ENCODE measurements at regions not wholly inside any gene's neighbourhood (a gene's known extent, or its start where the extent isn't known, plus 50 kb on each side); places are given as distances from the start of the nearest gene placed in this dataset.

DNA sequence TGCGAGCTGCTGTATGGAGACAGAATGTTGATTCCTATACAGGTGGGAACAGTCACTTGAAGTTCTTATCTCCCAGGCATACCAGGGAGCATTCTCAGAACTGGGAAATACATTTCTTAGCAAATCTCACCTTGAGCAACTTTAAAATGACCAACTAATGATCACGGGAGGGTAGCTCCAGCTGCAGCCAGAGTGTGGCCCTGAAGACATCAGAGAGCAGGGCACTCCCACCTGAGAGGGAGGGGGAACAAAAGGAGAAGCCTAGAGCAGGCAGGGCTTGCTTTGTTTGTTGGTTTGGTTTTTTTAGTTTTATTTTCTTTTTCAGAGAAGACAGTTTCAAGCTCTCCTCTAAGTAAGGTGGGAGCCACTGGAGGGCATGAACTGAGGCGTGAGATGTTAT, 101.1 kb downstream of the OTX2 start:
- TF ChIP-seq, protein P1, sequence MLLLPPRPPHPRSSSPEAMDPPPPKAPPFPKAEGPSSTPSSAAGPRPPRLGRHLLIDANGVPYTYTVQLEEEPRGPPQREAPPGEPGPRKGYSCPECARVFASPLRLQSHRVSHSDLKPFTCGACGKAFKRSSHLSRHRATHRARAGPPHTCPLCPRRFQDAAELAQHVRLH (tag by site-specific recombination; IDR thresholded peaks at IDR 0.05): no peak
- TF ChIP-seq, protein P2, sequence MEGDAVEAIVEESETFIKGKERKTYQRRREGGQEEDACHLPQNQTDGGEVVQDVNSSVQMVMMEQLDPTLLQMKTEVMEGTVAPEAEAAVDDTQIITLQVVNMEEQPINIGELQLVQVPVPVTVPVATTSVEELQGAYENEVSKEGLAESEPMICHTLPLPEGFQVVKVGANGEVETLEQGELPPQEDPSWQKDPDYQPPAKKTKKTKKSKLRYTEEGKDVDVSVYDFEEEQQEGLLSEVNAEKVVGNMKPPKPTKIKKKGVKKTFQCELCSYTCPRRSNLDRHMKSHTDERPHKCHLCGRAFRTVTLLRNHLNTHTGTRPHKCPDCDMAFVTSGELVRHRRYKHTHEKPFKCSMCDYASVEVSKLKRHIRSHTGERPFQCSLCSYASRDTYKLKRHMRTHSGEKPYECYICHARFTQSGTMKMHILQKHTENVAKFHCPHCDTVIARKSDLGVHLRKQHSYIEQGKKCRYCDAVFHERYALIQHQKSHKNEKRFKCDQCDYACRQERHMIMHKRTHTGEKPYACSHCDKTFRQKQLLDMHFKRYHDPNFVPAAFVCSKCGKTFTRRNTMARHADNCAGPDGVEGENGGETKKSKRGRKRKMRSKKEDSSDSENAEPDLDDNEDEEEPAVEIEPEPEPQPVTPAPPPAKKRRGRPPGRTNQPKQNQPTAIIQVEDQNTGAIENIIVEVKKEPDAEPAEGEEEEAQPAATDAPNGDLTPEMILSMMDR (tag by site-specific recombination; IDR thresholded peaks at IDR 0.05): no peak
- no peak for TF ChIP-seq ZNF10 (tag by site-specific recombination; IDR thresholded peaks at IDR 0.05)
- no peak for TF ChIP-seq ZNF423 (tag by site-specific recombination; IDR thresholded peaks at IDR 0.05)
- no peak for TF ChIP-seq ZNF501 (tag by site-specific recombination; IDR thresholded peaks at IDR 0.05)
- no peak for TF ChIP-seq ZNF776 (tag by site-specific recombination; IDR thresholded peaks at IDR 0.05; ENCODE audit: borderline replicate concordance)
- TF ChIP-seq ZNF202 (tag by site-specific recombination; IDR thresholded peaks at IDR 0.05; ENCODE audit: borderline replicate concordance): no peak
- TF ChIP-seq, protein P3, sequence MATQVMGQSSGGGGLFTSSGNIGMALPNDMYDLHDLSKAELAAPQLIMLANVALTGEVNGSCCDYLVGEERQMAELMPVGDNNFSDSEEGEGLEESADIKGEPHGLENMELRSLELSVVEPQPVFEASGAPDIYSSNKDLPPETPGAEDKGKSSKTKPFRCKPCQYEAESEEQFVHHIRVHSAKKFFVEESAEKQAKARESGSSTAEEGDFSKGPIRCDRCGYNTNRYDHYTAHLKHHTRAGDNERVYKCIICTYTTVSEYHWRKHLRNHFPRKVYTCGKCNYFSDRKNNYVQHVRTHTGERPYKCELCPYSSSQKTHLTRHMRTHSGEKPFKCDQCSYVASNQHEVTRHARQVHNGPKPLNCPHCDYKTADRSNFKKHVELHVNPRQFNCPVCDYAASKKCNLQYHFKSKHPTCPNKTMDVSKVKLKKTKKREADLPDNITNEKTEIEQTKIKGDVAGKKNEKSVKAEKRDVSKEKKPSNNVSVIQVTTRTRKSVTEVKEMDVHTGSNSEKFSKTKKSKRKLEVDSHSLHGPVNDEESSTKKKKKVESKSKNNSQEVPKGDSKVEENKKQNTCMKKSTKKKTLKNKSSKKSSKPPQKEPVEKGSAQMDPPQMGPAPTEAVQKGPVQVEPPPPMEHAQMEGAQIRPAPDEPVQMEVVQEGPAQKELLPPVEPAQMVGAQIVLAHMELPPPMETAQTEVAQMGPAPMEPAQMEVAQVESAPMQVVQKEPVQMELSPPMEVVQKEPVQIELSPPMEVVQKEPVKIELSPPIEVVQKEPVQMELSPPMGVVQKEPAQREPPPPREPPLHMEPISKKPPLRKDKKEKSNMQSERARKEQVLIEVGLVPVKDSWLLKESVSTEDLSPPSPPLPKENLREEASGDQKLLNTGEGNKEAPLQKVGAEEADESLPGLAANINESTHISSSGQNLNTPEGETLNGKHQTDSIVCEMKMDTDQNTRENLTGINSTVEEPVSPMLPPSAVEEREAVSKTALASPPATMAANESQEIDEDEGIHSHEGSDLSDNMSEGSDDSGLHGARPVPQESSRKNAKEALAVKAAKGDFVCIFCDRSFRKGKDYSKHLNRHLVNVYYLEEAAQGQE (tag by site-specific recombination; IDR thresholded peaks at IDR 0.05): no peak
- TF ChIP-seq MZF1 (tag by site-specific recombination; IDR thresholded peaks at IDR 0.05; ENCODE audit: borderline replicate concordance): no peak
- no peak for TF ChIP-seq WT1 (tag by site-specific recombination; IDR thresholded peaks at IDR 0.05)
- no peak for TF ChIP-seq ZNF624 (tag by site-specific recombination; IDR thresholded peaks at IDR 0.05)
- TF ChIP-seq ZNF585B (tag by site-specific recombination; IDR thresholded peaks at IDR 0.05): no peak
- TF ChIP-seq ZNF274 (IDR thresholded peaks at IDR 0.05; ENCODE audit: low read length): no peak
- TF ChIP-seq ZNF274 (tag by site-specific recombination; IDR thresholded peaks at IDR 0.05; ENCODE audit: borderline replicate concordance): no peak

All from HEK293 (cell line).